NCI-H345 (cell line): ENCODE measurements at regions not wholly inside any gene's neighbourhood (a gene's known extent, or its start where the extent isn't known, plus 50 kb on each side); places are given as distances from the start of the nearest gene placed in this dataset.
A peak's percentile ranks its signal among the peaks of the same experiment; 100 is the strongest.
"Not testable (repeated sequence)": the region's sequence is repeated elsewhere in the genome, so short reads cannot be mapped to it uniquely, and the experiment has no call there.

Source experiments
- DNase-seq: peaks from one replicate; lab custom pipeline; 2025; lab: John Stamatoyannopoulos, UW

GRCh38 chr21:19993268-19993667 is 1004.9 kb upstream of the NCAM2 start:
- no peak for DNase-seq

GRCh38 chr21:19995253-19995652 is 1003.0 kb upstream of the NCAM2 start:
- DNase-seq: no peak

- no peak for DNase-seq
These were observed 999.8 kb upstream of the NCAM2 start for GRCh38 chr21:19998453-19998852.

- DNase-seq: no peak
These were observed 998.6 kb upstream of the NCAM2 start for GRCh38 chr21:19999369-20000272.

GRCh38 chr21:20004367-20004766 is 993.8 kb upstream of the NCAM2 start:
- peak; percentile 44 for DNase-seq

- DNase-seq: no peak
These were observed 987.5 kb upstream of the NCAM2 start for GRCh38 chr21:20010691-20011200.

GRCh38 chr21:20013851-20014250 is 984.4 kb upstream of the NCAM2 start:
- no peak for DNase-seq

GRCh38 chr21:20016435-20017005 is 981.7 kb upstream of the NCAM2 start:
- peak; percentile 13 for DNase-seq

- DNase-seq: peak; percentile 23
These were observed 978.2 kb upstream of the NCAM2 start for GRCh38 chr21:20020026-20020425.

- no peak for DNase-seq
These were observed 975.0 kb upstream of the NCAM2 start for GRCh38 chr21:20023193-20023592.

- no peak for DNase-seq
These were observed 973.5 kb upstream of the NCAM2 start for GRCh38 chr21:20024741-20025140.

GRCh38 chr21:20026543-20026942 is 971.7 kb upstream of the NCAM2 start:
- no peak for DNase-seq

- DNase-seq: no peak
These were observed 967.8 kb upstream of the NCAM2 start for GRCh38 chr21:20030390-20030789.

- no peak for DNase-seq
These were observed 966.4 kb upstream of the NCAM2 start for GRCh38 chr21:20031807-20032206.

GRCh38 chr21:20040768-20041167 is 957.4 kb upstream of the NCAM2 start:
- DNase-seq: no peak

- DNase-seq: no peak
These were observed 953.0 kb upstream of the NCAM2 start for GRCh38 chr21:20045197-20045596.

GRCh38 chr21:20048130-20048837 is 949.9 kb upstream of the NCAM2 start:
- not testable (repeated sequence) for DNase-seq

GRCh38 chr21:20083336-20083735 is 914.9 kb upstream of the NCAM2 start:
- DNase-seq: no peak

GRCh38 chr21:20083925-20084324 is 914.3 kb upstream of the NCAM2 start:
- no peak for DNase-seq

- DNase-seq: no peak
These were observed 911.7 kb upstream of the NCAM2 start for GRCh38 chr21:20086508-20086907.

GRCh38 chr21:20106368-20106767 is 891.8 kb upstream of the NCAM2 start:
- DNase-seq: peak; percentile 63

- peak; percentile 24 for DNase-seq
These were observed 890.2 kb upstream of the NCAM2 start for GRCh38 chr21:20108016-20108415.
